ENCODE measurements at regions not wholly inside any gene's neighbourhood (a gene's known extent, or its start where the extent isn't known, plus 50 kb on each side); places are given as distances from the start of the nearest gene placed in this dataset.

DNA sequence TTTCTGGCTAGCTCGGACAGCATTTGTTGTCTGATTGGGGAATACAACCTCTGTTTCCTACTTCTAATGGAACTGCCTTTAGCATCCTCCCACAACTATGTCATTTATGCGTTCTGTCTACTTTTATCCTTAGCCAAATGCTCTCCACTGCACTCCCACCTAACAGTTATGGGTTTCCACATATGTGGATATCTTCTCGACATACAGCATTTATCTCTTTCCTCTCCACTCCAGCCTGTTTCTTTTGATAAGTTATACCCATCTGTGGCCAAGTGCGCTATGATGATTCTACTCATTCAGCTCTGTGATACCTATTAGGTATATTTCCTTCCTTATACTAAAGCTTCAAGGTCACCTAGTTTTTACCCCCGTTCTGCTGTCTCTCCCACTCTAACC, 122.2 kb upstream of the NAP1L1 start:
- TF ChIP-seq, protein P1, sequence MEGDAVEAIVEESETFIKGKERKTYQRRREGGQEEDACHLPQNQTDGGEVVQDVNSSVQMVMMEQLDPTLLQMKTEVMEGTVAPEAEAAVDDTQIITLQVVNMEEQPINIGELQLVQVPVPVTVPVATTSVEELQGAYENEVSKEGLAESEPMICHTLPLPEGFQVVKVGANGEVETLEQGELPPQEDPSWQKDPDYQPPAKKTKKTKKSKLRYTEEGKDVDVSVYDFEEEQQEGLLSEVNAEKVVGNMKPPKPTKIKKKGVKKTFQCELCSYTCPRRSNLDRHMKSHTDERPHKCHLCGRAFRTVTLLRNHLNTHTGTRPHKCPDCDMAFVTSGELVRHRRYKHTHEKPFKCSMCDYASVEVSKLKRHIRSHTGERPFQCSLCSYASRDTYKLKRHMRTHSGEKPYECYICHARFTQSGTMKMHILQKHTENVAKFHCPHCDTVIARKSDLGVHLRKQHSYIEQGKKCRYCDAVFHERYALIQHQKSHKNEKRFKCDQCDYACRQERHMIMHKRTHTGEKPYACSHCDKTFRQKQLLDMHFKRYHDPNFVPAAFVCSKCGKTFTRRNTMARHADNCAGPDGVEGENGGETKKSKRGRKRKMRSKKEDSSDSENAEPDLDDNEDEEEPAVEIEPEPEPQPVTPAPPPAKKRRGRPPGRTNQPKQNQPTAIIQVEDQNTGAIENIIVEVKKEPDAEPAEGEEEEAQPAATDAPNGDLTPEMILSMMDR (optimal IDR thresholded peaks at IDR 0.05 in 1 of 3, IDR thresholded peaks at IDR 0.05 in 1 of 3, conservative IDR thresholded peaks at IDR 0.05 in 1 of 3; ENCODE audit: extremely low read depth in 1 of 3, insufficient read depth in 2 of 3, low read length in 3 of 3): no peak
- no peak for TF ChIP-seq EZH2 (IDR thresholded peaks at IDR 0.05; ENCODE audit: low read length)
